AG09309 (cell line): ENCODE measurements at regions not wholly inside any gene's neighbourhood (a gene's known extent, or its start where the extent isn't known, plus 50 kb on each side); places are given as distances from the start of the nearest gene placed in this dataset.

Source experiments
- DNase-seq: peaks from one replicate; pipeline ENCODE4 v3.0.0-alpha.2; 2010; ENCODE audit warnings: low read depth
- H3K4me3 ChIP-seq: 2 replicates; pipeline ENCODE4 v1.5.1; 2011; ENCODE audit warnings: mild to moderate bottlenecking, low read depth, low read length, moderate library complexity; ENCODE audit not compliant: control insufficient read depth
- CTCF ChIP-seq: IDR thresholded peaks from 2 replicates; pipeline ENCODE4 v1.5.1; 2011; ENCODE audit warnings: mild to moderate bottlenecking, low read depth, low read length, inconsistent platforms; ENCODE audit not compliant: insufficient read depth, control insufficient read depth; ENCODE audit errors: missing control alignments

GRCh38 chr5:107047048-107047447 is 623.7 kb downstream of the EFNA5 start:
- no peak overlapping the region for H3K4me3 ChIP-seq
- no peak for TF ChIP-seq CTCF
- no peak for DNase-seq

GRCh38 chr5:107043665-107044064 is 627.1 kb downstream of the EFNA5 start:
- DNase-seq: no peak

GRCh38 chr5:107040907-107041306 is 629.8 kb downstream of the EFNA5 start:
- DNase-seq: no peak
- TF ChIP-seq CTCF: no peak
- no peak overlapping the region for H3K4me3 ChIP-seq

More at GRCh38 chr5:107043665-107044064, 627.1 kb downstream of the EFNA5 start:
- TF ChIP-seq CTCF: no peak
- H3K4me3 ChIP-seq: no peak overlapping the region

- no peak for TF ChIP-seq CTCF
- no peak overlapping the region for H3K4me3 ChIP-seq
- no peak for DNase-seq
These were observed 638.1 kb downstream of the EFNA5 start for GRCh38 chr5:107032629-107033028.

- H3K4me3 ChIP-seq: no peak overlapping the region
- DNase-seq: no peak
- TF ChIP-seq CTCF: no peak
These were observed 641.8 kb downstream of the EFNA5 start for GRCh38 chr5:107028938-107029337.

- TF ChIP-seq CTCF: no peak
- no peak for DNase-seq
- H3K4me3 ChIP-seq: no peak overlapping the region
These were observed 644.8 kb downstream of the EFNA5 start for GRCh38 chr5:107025712-107026497.

GRCh38 chr5:107023732-107024131 is 647.0 kb downstream of the EFNA5 start:
- DNase-seq: no peak
- H3K4me3 ChIP-seq: no peak overlapping the region
- TF ChIP-seq CTCF: no peak
